Esophagus muscularis mucosa (tissue), 4 donors: ENCODE measurements at regions not wholly inside any gene's neighbourhood (a gene's known extent, or its start where the extent isn't known, plus 50 kb on each side); places are given as distances from the start of the nearest gene placed in this dataset.

Source experiments
- DNase-seq: peaks from one replicate; pipeline ENCODE4 v3.0.0-alpha.2; 2017; ENCODE audit errors: extremely low spot score
- H3K27ac ChIP-seq, 4 donors: fragments of 200-600 bp; sonication (generic); replicated peaks in 1 of 4; 1 replicate in 3 of 4; 2 replicates in 1 of 4; pipeline ENCODE4 v1.5.1; 2016 to 2019; ENCODE audit warnings: mild to moderate bottlenecking in 1 of 4
- H3K27me3 ChIP-seq, 4 donors: fragments of 200-600 bp; sonication (generic); one replicate each; pipeline versions ENCODE4 v1.5.1 to v1.6.0; 2016 to 2019
- H3K36me3 ChIP-seq, 4 donors: fragments of 200-600 bp; sonication (generic); one replicate each; pipeline ENCODE4 v1.5.1; 2016 to 2019
- H3K4me1 ChIP-seq, 4 donors: fragments of 200-600 bp; sonication (generic); one replicate each; pipeline ENCODE4 v1.5.1; 2016 to 2019
- H3K4me3 ChIP-seq, 4 donors: fragments of 200-600 bp; sonication (generic); 1 replicate in 2 of 4; 2 replicates in 2 of 4; pipeline ENCODE4 v1.5.1; 2016 to 2019; ENCODE audit warnings: mild to moderate bottlenecking in 4 of 4, moderate library complexity in 1 of 4
- H3K9me3 ChIP-seq, 4 donors: fragments of 200-600 bp; sonication (generic); 1 replicate in 3 of 4; 2 replicates in 1 of 4; pipeline ENCODE4 v1.5.1; 2016 to 2019
- EP300 ChIP-seq: sonication (generic); formaldehyde crosslinking; IDR thresholded peaks from one replicate; pipeline ENCODE4 v1.6.1; 2017; ENCODE audit warnings: antibody characterized with exemption
- POLR2A ChIP-seq: fragments of 450-650 bp; IDR thresholded peaks from one replicate; pipeline ENCODE4 v1.6.1; 2017; ENCODE audit warnings: antibody characterized with exemption, moderate library complexity, mild to moderate bottlenecking, low read depth
- POLR2AphosphoS5 ChIP-seq, 2 donors: sonication (generic); formaldehyde crosslinking; IDR thresholded peaks; one replicate each; pipeline ENCODE4 v1.6.1; 2017; ENCODE audit warnings: antibody characterized with exemption in 2 of 2
- WGBS: methylation state at CpG from one replicate; pipeline ENCODE4 v1.1.5; 2018; 5-methylcytosine and 5-hydroxymethylcytosine counted together
- intact Hi-C: fragments of 100-400 bp; cut with DNase I; formaldehyde crosslinking; loops from one replicate; pipeline ENCODE4 v1.15.1; 2023
- TF ChIP-seq, protein P1 (sequence below), 3 experiments: fragments of 200-600 bp in 2 of 3; fragments of 450-650 bp in 1 of 3; sonication (generic) in 2 of 3; IDR thresholded peaks; one replicate each; pipeline ENCODE4 v1.5.1; 2017 to 2019; ENCODE audit warnings: antibody characterized with exemption in 3 of 3, mild to moderate bottlenecking in 2 of 3, moderate library complexity in 1 of 3

DNA sequence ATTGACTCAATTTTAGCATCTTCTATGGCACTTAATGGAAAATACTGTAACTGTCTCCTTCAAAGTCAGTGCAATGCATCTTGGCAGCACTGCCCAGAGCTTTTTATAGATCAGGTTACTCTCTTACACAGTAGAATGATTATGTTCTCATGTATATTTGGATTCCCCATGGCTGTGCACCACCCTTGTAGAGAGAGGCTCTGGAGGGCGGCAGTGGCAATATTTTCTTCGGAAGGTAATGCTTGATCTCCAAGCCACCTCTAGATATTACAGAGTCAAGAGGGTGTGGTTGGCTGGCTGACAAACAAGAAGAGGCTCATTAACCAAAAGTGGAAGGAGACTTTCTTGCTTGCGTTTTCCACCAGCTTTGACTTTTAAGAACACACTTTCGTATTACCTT lies 72.8 kb upstream of the ARSJ start:
- WGBS: 91% methylated on average over 4 of the region's 4 CpGs
- no peaks in the 10 kb centered on the region for H3K36me3 ChIP-seq
- H3K27ac ChIP-seq: no peak overlapping the region
- H3K27me3 ChIP-seq: no peaks in the 10 kb centered on the region
- H3K4me1 ChIP-seq: no peaks in the 10 kb centered on the region
- TF ChIP-seq, protein P1, sequence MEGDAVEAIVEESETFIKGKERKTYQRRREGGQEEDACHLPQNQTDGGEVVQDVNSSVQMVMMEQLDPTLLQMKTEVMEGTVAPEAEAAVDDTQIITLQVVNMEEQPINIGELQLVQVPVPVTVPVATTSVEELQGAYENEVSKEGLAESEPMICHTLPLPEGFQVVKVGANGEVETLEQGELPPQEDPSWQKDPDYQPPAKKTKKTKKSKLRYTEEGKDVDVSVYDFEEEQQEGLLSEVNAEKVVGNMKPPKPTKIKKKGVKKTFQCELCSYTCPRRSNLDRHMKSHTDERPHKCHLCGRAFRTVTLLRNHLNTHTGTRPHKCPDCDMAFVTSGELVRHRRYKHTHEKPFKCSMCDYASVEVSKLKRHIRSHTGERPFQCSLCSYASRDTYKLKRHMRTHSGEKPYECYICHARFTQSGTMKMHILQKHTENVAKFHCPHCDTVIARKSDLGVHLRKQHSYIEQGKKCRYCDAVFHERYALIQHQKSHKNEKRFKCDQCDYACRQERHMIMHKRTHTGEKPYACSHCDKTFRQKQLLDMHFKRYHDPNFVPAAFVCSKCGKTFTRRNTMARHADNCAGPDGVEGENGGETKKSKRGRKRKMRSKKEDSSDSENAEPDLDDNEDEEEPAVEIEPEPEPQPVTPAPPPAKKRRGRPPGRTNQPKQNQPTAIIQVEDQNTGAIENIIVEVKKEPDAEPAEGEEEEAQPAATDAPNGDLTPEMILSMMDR (IDR thresholded peaks at IDR 0.05): no peak
- TF ChIP-seq EP300: no peak
- TF ChIP-seq POLR2A: no peak
- no peak for TF ChIP-seq POLR2AphosphoS5 (IDR thresholded peaks at IDR 0.05)
- no peak for DNase-seq
- H3K9me3 ChIP-seq: peaks cover 0 to 7% (median 3%) of the 10 kb centered on the region in 4 donors
- intact Hi-C loops: no loop called here
- H3K4me3 ChIP-seq: no peak overlapping the region

GRCh38 chr4:114056599-114056998 lies 77.2 kb upstream of the ARSJ start:
- no peaks in the 10 kb centered on the region for H3K36me3 ChIP-seq
- H3K27me3 ChIP-seq: no peaks in the 10 kb centered on the region
- WGBS: 88% methylated on average over 5 of the region's 5 CpGs
- no peak for TF ChIP-seq EP300
- TF ChIP-seq, protein P1 (IDR thresholded peaks at IDR 0.05): no peak
- no peak for TF ChIP-seq POLR2A
- no peak for TF ChIP-seq POLR2AphosphoS5 (IDR thresholded peaks at IDR 0.05)
- no peak for DNase-seq
- H3K4me3 ChIP-seq: no peak overlapping the region
- peaks cover 0 to 7% (median 3%) of the 10 kb centered on the region in 4 donors for H3K9me3 ChIP-seq
- intact Hi-C loops: no loop called here
- no peaks in the 10 kb centered on the region for H3K4me1 ChIP-seq
- H3K27ac ChIP-seq: no peak overlapping the region

- no peaks in the 10 kb centered on the region for H3K27me3 ChIP-seq
- intact Hi-C loops: no loop called here
- DNase-seq: no peak
- no peaks in the 10 kb centered on the region for H3K4me1 ChIP-seq
- H3K9me3 ChIP-seq: peaks cover 0 to 7% (median 3%) of the 10 kb centered on the region in 4 donors
- no peak overlapping the region for H3K27ac ChIP-seq
- TF ChIP-seq, protein P1 (IDR thresholded peaks at IDR 0.05): no peak
- WGBS: 90% methylated on average over 2 of the region's 2 CpGs
- no peak overlapping the region for H3K4me3 ChIP-seq
- H3K36me3 ChIP-seq: no peaks in the 10 kb centered on the region
Observed at GRCh38 chr4:114057746-114058145, 78.3 kb upstream of the ARSJ start.

DNA sequence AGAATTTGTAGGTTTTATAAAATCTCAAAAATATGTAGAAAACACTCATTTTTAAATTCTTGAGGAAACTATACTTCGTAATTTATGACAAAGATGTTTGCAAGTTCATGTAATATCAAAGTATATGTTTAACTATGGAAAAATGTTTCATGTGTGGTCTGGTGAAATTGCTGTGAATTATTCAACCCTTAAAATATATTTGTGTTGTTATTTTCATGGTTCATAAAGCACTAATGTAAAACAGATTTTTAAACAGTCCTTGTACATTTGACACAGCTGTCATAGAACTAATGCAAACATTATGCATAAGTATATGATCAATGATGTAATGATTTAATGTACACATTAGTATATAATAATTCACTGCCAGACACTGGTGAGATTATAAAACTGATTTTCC lies 83.1 kb upstream of the ARSJ start:
- Histone ChIP-seq H3K27me3 (no peaks in the 10 kb centered on the region), H3K27ac (no peak overlapping the region), H3K4me1 (no peaks in the 10 kb centered on the region), H3K36me3 (no peaks in the 10 kb centered on the region), H3K4me3 (no peak overlapping the region), H3K9me3 (no peaks in the 10 kb centered on the region)
- no peak for TF ChIP-seq POLR2AphosphoS5 (IDR thresholded peaks at IDR 0.05)
- no peak for TF ChIP-seq EP300
- no peak for TF ChIP-seq POLR2A
- TF ChIP-seq, protein P1 (IDR thresholded peaks at IDR 0.05): no peak
- intact Hi-C loops: no loop called here
- WGBS: 89% methylated on average over 1 of the region's 1 CpG
- DNase-seq: no peak

GRCh38 chr4:114072781-114073180 lies 93.3 kb upstream of the ARSJ start:
- no peak for TF ChIP-seq POLR2AphosphoS5 (IDR thresholded peaks at IDR 0.05)
- DNase-seq: no peak
- Histone ChIP-seq H3K4me1 (peaks cover 0 to 6% (median 0%) of the 10 kb centered on the region in 4 donors), H3K27me3 (no peaks in the 10 kb centered on the region), H3K36me3 (no peaks in the 10 kb centered on the region), H3K27ac (no peak overlapping the region), H3K4me3 (no peak overlapping the region), H3K9me3 (peaks cover 0 to 4% (median 2%) of the 10 kb centered on the region in 4 donors)
- WGBS: 80% methylated on average over 1 of the region's 1 CpG
- intact Hi-C loops: loop anchor here (5.0 to 10.0 kb wide), 3 partner anchors 118 to 675 kb away; no protein-coding TSS in a partner anchor
